ENCODE measurements at regions not wholly inside any gene's neighbourhood (a gene's known extent, or its start where the extent isn't known, plus 50 kb on each side); places are given as distances from the start of the nearest gene placed in this dataset.

- no peak for DNase-seq
Measured at GRCh38 chr10:31143331-31143935, 111.8 kb upstream of the ZNF438 start.

GRCh38 chr10:31145986-31146385 is 114.3 kb upstream of the ZNF438 start:
- DNase-seq: no peak
- TF ChIP-seq CTCF (IDR thresholded peaks at IDR 0.05; ENCODE audit: low read depth, low read length): no peak
- Histone ChIP-seq H3K4me3 (ENCODE audit: low read depth, low read length) (no peak overlapping the region), H3K9me3 (no peaks in the 10 kb centered on the region; the same call in 1 of the 2 replicates), H3K36me3 (no peaks in the 10 kb centered on the region), H3K4me1 (peaks cover 4% of the 10 kb centered on the region; the same call in 1 of the 2 replicates), H3K27me3 (no peaks in the 10 kb centered on the region)

More at GRCh38 chr10:31143331-31143935, 111.8 kb upstream of the ZNF438 start:
- Histone ChIP-seq H3K4me1 (peaks cover 4% of the 10 kb centered on the region; the same call in 1 of the 2 replicates), H3K27me3 (no peaks in the 10 kb centered on the region), H3K36me3 (no peaks in the 10 kb centered on the region), H3K4me3 (ENCODE audit: low read depth, low read length) (no peak overlapping the region), H3K9me3 (no peaks in the 10 kb centered on the region; the same call in 1 of the 2 replicates)
- no peak for TF ChIP-seq CTCF (IDR thresholded peaks at IDR 0.05; ENCODE audit: low read depth, low read length)

- H3K9me3 ChIP-seq: no peaks in the 10 kb centered on the region; the same call in 1 of the 2 replicates
- TF ChIP-seq CTCF (IDR thresholded peaks at IDR 0.05; ENCODE audit: low read depth, low read length): no peak
- H3K36me3 ChIP-seq: no peaks in the 10 kb centered on the region
- H3K27me3 ChIP-seq: no peaks in the 10 kb centered on the region
- no peak for DNase-seq
- H3K4me3 ChIP-seq (ENCODE audit: low read depth, low read length): no peak overlapping the region
- peaks cover 4% of the 10 kb centered on the region; the same call in 1 of the 2 replicates for H3K4me1 ChIP-seq
Measured at GRCh38 chr10:31146491-31147209, 115.0 kb upstream of the ZNF438 start.

- no peaks in the 10 kb centered on the region; the same call in 1 of the 2 replicates for H3K9me3 ChIP-seq
- DNase-seq: no peak
- H3K27me3 ChIP-seq: no peaks in the 10 kb centered on the region
- no peaks in the 10 kb centered on the region for H3K36me3 ChIP-seq
- no peak for TF ChIP-seq CTCF (IDR thresholded peaks at IDR 0.05; ENCODE audit: low read depth, low read length)
- H3K4me1 ChIP-seq: peaks cover 4% of the 10 kb centered on the region; the same call in 1 of the 2 replicates
- H3K4me3 ChIP-seq (ENCODE audit: low read depth, low read length): no peak overlapping the region
Measured at GRCh38 chr10:31147210-31147608, 115.5 kb upstream of the ZNF438 start.

GRCh38 chr10:31148951-31149350 is 117.3 kb upstream of the ZNF438 start:
- H3K9me3 ChIP-seq: no peaks in the 10 kb centered on the region; the same call in 1 of the 2 replicates

More at GRCh38 chr10:31148951-31149350, 117.3 kb upstream of the ZNF438 start:
- Histone ChIP-seq H3K36me3 (no peaks in the 10 kb centered on the region), H3K27me3 (no peaks in the 10 kb centered on the region), H3K4me3 (ENCODE audit: low read depth, low read length) (no peak overlapping the region), H3K4me1 (peaks cover 4% of the 10 kb centered on the region; the same call in 1 of the 2 replicates)
- TF ChIP-seq CTCF (IDR thresholded peaks at IDR 0.05; ENCODE audit: low read depth, low read length): no peak
- no peak for DNase-seq
